Omental fat pad (tissue), 3 donors: ENCODE measurements at regions not wholly inside any gene's neighbourhood (a gene's known extent, or its start where the extent isn't known, plus 50 kb on each side); places are given as distances from the start of the nearest gene placed in this dataset.

Source experiments
- ATAC-seq: fragments of 150-250 bp; one replicate; pipeline ENCODE4 v1.9.1; 2016; ENCODE audit warnings: mild to moderate bottlenecking, moderate library complexity; ENCODE audit not compliant: low FRiP score
- DNase-seq: peaks from one replicate; pipeline ENCODE4 v3.0.0-alpha.2; 2019; ENCODE audit warnings: low spot score
- CTCF ChIP-seq, 3 donors: fragments of 450-650 bp; IDR thresholded peaks; one replicate each; pipeline ENCODE4 v1.5.1; 2016 to 2017; ENCODE audit warnings: antibody characterized with exemption in 3 of 3, mild to moderate bottlenecking in 3 of 3, moderate library complexity in 2 of 3

- DNase-seq = no peak
- TF ChIP-seq CTCF (IDR thresholded peaks at IDR 0.05) = no peak
- ATAC-seq = no peak
Measured at GRCh38 chr13:107190065-107190464, 622.1 kb upstream of the ARGLU1 start.

GRCh38 chr13:107185889-107186288 lies 618.0 kb upstream of the ARGLU1 start:
- DNase-seq (no peak), ATAC-seq (no peak)
- no peak for TF ChIP-seq CTCF (IDR thresholded peaks at IDR 0.05)

- DNase-seq (no peak), ATAC-seq (no peak)
Measured at GRCh38 chr13:107170270-107170931, 602.5 kb upstream of the ARGLU1 start.

GRCh38 chr13:107157271-107157670 lies 589.3 kb upstream of the ARGLU1 start:
- TF ChIP-seq CTCF (IDR thresholded peaks at IDR 0.05) = no peak
- DNase-seq (no peak), ATAC-seq (no peak)

More at GRCh38 chr13:107170270-107170931, 602.5 kb upstream of the ARGLU1 start:
- no peak for TF ChIP-seq CTCF (IDR thresholded peaks at IDR 0.05)

- no peak for DNase-seq
- no peak for ATAC-seq
- no peak for TF ChIP-seq CTCF (IDR thresholded peaks at IDR 0.05)
Measured at GRCh38 chr13:107144432-107144831, 576.5 kb upstream of the ARGLU1 start.

GRCh38 chr13:107141767-107142166 lies 573.8 kb upstream of the ARGLU1 start:
- DNase-seq = no peak
- no peak for ATAC-seq
- TF ChIP-seq CTCF (IDR thresholded peaks at IDR 0.05) = no peak

- no peak for ATAC-seq
- DNase-seq = no peak
- no peak for TF ChIP-seq CTCF (IDR thresholded peaks at IDR 0.05)
Measured at GRCh38 chr13:107139006-107139405, 571.1 kb upstream of the ARGLU1 start.
